Daoy (cell line): ENCODE measurements at regions not wholly inside any gene's neighbourhood (a gene's known extent, or its start where the extent isn't known, plus 50 kb on each side); places are given as distances from the start of the nearest gene placed in this dataset.
A peak's percentile ranks its signal among the peaks of the same experiment; 100 is the strongest.

ENCODE experiments used
- DNase-seq: peaks from one replicate; pipeline ENCODE4 v3.0.0-alpha.2; 2015; ENCODE audit warnings: low read depth

- no peak for DNase-seq
Measured at GRCh38 chrX:40452031-40452430, 128.7 kb upstream of the ATP6AP2 start.

GRCh38 chrX:40449956-40450706 lies 130.6 kb upstream of the ATP6AP2 start:
- no peak for DNase-seq

GRCh38 chrX:40449396-40449795 lies 131.4 kb upstream of the ATP6AP2 start:
- DNase-seq = no peak

- no peak for DNase-seq
Measured at GRCh38 chrX:40448793-40449192, 132.0 kb upstream of the ATP6AP2 start.

- DNase-seq = no peak
Measured at GRCh38 chrX:40446921-40447320, 133.8 kb upstream of the ATP6AP2 start.

GRCh38 chrX:40445691-40446090 lies 135.1 kb upstream of the ATP6AP2 start:
- no peak for DNase-seq

GRCh38 chrX:40444798-40445496 lies 135.8 kb upstream of the ATP6AP2 start:
- no peak for DNase-seq

- no peak for DNase-seq
Measured at GRCh38 chrX:40444133-40444532, 136.6 kb upstream of the ATP6AP2 start.

- no peak for DNase-seq
Measured at GRCh38 chrX:40440866-40441265, 139.9 kb upstream of the ATP6AP2 start.

- no peak for DNase-seq
Measured at GRCh38 chrX:40439625-40440532, 140.9 kb upstream of the ATP6AP2 start.

- DNase-seq = no peak
Measured at GRCh38 chrX:40437348-40437747, 143.4 kb upstream of the ATP6AP2 start.

GRCh38 chrX:40434947-40435346 lies 145.8 kb upstream of the ATP6AP2 start:
- peak; percentile 8 for DNase-seq

GRCh38 chrX:40434443-40434842 lies 146.3 kb upstream of the ATP6AP2 start:
- no peak for DNase-seq

- no peak for DNase-seq
Measured at GRCh38 chrX:40433160-40433559, 147.6 kb upstream of the ATP6AP2 start.

- DNase-seq = no peak
Measured at GRCh38 chrX:40424259-40424658, 156.5 kb upstream of the ATP6AP2 start.

GRCh38 chrX:40423299-40423698 lies 157.5 kb upstream of the ATP6AP2 start:
- no peak for DNase-seq

- no peak for DNase-seq
Measured at GRCh38 chrX:40422021-40422420, 158.7 kb upstream of the ATP6AP2 start.

- DNase-seq = peak; percentile 9
Measured at GRCh38 chrX:40420899-40421729, 159.7 kb upstream of the ATP6AP2 start.

GRCh38 chrX:40418813-40419195 lies 162.0 kb upstream of the ATP6AP2 start:
- no peak for DNase-seq

- DNase-seq = no peak
Measured at GRCh38 chrX:40418146-40418812, 162.5 kb upstream of the ATP6AP2 start.

GRCh38 chrX:40415675-40416074 lies 165.1 kb upstream of the ATP6AP2 start:
- DNase-seq = peak; percentile 9
